ENCODE measurements at regions not wholly inside any gene's neighbourhood (a gene's known extent, or its start where the extent isn't known, plus 50 kb on each side); places are given as distances from the start of the nearest gene placed in this dataset.

DNA sequence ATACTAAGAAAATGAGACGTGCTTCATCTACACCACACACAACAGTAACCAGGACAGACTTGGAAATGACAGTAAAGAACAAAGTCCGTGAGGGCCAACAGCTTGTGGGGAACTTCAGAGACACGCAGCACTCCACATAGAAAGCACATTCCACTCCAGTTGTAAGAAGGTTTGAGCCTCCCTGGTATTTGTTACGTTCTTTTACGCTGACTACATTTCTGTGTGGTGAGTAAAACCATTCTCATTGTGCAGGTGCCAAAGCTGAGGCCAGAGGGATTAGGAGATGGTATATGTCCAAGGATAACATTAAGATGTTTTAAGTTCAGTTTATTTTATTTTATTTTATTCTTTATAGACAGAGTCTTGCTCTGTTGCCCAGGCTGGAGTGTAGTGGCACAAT, 1189.9 kb downstream of the UQCRFS1 start:
- DNase-seq: no peak

DNA sequence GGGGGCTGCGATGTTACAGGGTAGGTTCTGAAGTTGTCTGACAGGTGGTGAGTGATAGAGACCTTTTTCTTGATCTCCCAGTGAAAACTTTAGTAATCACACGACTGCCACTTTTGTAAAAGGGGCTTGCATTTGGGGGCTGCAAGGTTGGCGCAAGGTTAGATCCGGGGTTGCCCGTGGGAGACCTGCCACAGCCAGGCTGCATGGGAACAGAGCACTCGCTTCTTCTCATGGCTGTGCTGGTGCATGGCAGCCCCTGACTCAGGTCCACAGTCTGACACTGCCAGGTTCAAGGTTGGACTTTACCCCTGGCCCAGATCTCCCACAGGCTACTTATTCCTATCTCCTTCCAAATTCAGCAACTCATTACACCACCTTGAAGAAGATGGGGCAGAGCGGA, 1190.4 kb downstream of the UQCRFS1 start:
- DNase-seq: no peak

DNA sequence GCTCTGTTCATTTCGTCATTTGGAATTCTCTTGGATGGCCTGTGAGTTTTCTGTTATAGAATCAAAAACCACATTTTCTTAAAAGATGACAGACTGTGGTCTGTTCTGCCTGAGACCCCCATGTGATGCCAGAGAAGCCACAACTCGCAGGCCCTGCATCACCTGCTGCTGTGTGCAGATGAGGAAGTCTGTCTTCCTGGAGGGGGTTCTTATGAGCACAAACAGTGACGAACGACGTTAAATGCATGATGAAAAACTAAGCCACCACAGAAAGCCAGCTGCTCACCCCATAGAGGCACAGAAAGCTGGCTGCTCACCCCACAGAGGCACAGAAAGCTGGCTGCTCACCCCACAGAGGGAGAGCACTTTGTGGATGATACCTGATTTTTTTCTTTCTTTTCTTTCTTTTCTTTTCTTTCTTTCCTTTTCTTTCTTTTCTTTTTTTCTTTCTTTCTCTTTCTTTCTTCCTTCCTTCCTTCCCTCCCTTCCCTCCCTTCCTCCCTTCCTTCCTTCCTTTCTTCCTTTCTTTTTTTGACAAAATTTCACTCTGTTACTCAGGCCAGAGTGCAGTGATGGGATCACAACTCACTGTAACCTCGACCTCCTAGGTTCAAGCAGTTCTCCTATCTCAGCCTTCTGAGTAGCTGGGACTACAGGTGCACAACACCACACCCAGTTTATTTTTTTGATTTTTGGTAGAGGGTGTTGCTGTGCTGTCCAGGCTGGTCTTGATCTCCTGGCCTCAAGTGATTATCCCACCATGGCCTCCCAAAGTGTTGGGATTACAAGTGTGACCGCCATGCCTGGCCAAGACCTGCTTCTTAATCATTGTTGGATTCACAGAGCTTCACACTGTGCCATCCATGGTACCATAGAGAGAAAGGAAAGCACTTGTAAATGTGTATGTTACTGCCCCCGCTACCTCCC, 1191.4 kb downstream of the UQCRFS1 start:
- no peak for DNase-seq

DNA sequence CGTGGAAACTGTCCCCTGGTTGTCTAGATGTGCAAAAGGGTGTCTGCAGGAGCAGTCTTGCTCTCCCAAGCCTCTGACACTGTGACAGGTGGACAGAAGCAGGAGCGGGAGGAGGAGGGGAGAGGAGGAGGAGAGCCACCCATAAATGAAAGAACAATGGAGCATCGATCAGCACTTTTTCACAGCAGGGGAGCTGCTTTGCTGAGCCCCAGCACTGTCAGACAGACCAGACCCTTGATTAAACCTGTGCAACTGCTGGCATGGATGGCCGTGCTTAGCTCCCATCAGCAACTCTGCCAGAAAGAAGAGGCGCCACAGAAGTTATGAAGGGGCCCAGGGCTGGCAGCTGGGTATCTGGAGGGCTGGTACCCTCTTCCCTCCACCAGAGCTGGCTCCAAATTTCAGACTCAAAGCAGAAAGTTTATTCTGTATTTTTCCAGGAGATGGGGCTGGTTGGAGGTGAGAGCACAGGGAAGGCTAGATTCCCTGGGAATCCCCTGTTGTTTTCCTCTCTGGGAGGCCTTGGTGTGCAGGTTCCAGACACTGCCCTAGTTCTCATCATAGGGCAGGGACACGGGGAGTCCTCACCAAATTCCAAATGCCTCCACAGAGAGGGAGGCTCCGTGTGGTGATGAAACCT, 1192.2 kb downstream of the UQCRFS1 start:
- no peak for DNase-seq

DNA sequence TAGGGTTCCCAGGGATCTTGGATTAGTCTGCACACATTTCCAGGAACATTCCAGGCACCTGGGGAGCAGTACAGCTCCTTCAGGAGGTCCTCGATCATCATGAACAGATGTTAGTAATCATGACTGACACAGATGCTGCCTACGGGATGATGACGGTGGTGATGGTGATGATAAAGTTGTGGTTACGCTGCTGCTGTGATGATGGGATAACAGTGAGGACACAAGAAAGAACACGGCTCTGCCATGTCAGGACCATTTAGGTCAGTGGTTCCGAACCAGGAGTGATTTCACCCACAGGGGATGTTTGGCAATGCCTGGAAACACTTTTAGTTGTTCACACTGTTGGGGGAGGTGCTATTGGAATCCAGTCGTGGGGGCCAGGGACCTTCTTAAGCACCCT, 1193.0 kb downstream of the UQCRFS1 start:
- DNase-seq: no peak

DNA sequence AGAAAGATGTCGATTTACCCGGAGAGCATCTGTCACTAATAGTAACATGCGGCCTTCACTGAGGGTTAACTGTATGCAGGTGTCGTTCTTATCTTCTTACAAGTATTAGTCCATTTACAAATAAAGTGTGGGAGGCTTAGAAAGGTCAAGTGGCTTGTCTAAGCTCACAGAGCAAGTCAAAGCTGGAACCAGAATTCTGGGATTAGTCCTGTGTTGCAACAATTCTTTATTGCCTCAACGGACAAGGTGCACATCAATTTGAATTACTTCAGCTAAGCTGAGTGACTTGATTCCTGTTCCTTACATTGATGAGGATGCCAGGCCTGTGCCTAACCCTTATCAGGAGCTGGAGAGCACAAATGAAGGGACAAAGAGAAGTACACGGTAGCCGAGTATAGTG, 1193.6 kb downstream of the UQCRFS1 start:
- DNase-seq: no peak

DNA sequence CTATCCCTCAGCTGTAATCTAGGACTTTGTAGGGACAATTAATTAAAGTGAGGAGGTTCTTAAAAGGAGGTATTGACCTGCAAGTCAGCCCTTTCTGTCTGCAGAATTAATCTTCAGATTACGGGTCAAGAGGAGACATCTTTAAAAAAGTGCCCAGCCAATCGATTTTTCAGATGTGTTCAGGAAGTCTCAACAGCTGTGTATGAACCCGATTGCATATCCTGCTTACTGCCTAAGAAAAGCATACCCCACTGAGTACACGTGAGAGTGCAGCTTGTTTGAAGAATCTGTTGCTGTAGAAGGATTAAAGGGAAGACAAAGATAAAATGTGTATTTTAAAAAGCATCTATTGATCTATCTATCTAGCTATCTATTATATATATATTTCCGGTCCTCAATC, 1194.5 kb downstream of the UQCRFS1 start:
- no peak for DNase-seq

DNA sequence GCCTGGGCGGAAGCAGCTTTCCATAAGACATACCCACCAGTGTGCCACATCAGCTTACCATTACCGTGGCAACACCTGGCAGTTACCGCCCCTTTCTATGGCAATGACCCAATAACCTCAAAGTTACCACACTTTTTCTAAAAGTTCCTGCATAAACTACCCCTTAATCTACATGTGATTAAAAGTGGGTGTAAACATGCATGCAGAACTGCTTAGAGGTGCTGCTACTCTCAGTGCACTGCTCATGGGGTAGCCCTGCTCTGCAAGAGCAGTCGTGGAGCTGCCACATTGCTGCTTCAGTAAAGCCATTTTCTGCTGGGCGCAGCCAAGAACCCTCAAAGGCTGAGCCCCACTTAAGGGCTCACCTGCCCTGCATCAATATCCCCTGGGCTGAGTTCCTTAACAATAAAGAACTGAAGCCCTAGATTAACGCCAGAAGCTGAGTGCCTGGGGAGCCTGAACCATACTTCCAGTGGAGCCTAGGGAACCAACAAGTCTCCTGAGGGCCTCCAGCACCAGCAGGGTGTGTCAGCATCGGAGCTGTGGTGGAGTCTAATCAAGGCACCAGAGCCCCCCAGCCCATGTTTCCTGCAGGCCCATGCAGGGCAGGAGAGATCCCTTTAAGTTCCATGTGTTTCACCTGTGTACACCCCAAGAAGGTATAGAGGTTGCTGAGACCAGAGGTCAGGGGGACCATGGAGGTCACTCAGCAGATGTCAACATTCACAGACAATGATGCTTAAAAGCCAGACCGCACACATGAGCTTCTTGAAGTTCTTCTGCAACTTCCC, 1198.1 kb downstream of the UQCRFS1 start:
- no peak for DNase-seq

DNA sequence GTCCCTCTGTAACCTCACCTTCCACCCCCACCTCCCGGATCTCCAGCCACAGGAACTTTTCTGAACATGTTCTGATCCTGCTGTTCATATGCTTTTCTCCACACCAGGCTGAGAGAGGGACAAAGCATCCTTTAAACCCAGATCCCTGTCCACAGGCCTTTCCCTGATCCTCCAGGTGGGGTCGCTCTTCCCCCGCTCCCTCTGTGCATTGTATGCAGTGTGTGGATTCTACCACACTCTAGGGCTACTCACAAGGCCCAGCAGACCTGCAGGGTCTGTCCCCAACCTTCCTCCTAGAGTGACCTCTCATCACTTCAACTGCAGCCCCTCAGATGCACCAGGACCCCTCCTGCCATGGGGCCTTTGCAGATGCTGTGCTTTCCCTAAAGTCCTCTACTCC, 1200.6 kb downstream of the UQCRFS1 start:
- no peak for DNase-seq

DNA sequence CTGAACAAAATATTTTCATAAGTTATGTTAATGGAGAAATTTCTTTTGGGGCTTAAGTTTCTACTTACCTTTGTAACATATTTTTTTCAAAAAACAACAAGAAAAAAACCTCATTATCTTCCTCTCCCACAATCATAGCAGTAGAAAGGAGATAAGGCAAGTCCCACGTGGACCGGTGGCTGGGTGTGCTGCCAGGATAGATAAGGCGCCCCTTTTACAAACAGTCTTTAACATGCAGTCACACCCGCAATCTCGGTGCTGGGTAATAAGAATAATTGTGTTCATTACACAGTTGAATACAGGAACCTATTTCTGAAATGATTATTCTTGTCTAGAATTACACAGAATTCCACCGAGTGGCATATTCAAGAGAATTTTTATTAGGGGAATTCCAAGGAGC, 1202.3 kb downstream of the UQCRFS1 start:
- DNase-seq: no peak

DNA sequence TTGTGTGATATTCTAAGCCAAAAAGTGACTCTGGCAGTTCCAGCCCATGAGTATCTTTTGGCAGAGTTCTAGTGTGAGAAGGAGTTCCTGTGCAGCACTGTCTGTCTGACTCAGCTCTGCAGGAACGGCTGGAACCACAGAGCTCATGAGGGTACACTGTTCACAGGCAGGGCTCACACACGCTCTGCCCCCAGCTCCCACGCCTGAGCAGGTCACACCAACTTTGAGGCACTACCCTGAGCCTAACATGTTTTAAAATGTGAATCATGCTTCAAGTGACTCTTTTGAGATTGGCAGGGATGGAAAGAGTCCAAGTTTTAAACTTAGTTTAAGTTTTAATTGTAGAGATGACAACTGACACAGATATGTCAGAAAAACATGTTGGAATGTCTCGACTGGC, 1203.3 kb downstream of the UQCRFS1 start:
- DNase-seq: no peak

DNA sequence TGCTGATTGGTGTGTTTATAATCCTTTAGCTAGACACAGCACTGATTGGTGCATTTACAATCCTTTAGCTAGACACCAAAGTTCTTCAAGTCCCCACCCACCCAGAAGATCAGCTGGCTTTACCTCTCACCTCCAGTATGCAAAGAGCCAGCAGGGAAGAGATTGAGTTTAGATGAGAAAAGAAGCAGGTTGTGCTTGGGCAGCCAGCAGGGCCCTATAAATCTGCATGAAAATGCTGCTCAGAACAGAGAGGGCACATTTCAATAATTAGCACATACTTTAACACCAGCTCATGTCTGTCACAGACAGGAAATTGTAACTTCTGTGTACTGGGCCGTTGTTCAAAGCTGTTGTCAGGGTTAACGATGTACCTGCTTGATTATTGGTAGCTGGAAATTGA, 1204.3 kb downstream of the UQCRFS1 start:
- no peak for DNase-seq

DNA sequence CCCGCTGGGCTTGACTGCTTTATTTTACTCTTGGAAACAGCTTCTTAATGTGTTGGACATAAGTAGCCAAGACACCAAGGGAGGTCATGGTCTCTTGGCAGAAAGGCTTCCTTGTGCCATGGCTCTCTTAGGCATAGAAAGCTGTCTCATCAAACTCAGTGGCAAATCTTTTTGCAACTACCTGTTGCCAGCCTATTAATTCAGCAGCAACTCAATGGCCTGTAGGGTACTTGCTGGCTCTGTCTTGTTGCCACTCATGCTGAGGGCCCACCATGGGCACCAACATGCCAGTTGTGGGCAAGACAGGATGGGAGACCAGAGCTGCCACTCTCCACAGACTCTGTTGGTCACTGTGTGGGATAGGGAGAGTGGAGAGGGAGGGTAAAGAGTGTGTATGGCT, 1209.4 kb downstream of the UQCRFS1 start:
- DNase-seq: no peak

DNA sequence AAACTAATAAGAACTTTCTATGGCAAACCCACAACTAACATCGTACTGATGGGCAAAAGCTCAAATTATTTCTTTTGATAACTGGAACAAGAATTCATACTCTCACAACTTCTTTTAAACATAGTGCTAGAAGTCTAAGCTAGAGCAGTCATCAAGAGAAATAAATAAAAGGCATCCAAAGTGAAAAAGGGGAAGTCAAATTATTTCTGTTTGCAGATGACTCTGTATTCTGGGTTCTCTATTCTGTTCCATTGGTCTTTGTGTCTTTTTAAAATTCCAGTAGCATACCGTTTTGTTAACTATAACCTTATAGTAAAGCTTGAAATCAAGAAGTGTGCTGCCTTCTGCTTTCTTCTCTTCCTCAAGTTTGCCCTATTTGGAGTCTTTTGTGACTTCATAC, 1215.9 kb downstream of the UQCRFS1 start:
- DNase-seq: no peak

DNA sequence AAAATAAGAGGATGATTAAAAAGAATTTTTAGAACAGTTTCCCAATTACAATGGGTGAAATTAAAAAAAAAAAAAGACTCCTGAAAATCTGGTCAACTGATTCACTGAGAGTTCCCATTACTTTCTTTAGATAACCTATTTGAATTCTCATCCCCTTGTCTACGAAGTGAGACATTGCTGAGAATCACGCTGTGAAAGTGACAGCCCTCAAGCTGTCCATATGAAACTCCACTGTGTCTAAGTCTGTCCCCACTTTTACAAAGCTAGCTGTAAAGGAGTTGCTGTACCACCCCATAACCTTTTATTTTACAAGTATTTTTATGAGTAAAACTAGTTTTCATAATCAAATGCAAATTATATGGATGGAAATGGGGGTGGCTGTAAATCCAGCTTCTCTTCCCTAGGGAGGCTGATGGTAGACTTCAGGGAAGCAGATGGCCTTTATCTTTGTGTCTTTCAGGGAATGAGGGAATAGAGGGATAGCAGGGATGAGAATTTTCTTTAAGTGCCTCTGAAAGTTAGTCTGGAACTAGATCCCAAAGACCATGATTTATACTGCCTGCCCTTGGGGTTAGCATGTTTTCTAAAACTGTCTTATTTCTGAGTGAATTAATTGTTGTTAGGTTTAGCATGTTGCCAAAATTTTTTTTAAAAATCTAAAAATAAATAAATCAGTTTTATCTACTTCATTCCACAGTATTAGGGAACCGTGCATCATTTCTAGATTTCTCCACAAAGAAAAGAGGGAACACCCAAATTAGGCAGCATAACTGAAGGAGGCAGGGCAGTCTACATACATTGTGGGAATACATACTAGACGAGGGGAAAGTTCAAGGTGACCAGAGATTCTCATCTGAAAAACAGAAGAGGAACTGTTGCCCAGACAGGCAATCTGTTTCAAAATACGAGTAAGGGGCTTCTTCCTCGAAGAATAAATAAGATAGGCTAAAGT, 1219.1 kb downstream of the UQCRFS1 start:
- DNase-seq: no peak

DNA sequence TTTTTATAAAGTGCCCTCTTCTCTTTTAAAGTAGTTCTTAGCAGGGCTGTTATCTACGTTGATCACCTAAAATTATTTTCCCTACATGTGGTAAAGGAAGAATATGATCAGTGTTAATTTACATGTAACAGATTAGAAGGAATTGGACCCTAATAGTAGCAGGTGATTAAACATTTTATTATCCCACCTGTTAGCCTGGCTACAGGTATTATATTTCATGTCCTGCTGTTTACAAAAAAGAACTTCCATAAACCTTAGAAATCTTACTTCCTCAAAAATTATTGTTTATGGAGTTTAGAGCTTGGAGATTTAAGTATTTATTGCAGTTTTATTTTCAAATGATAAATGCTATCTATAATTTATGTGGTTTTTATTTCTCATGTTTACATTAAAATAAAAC, 1226.7 kb downstream of the UQCRFS1 start:
- DNase-seq: no peak

DNA sequence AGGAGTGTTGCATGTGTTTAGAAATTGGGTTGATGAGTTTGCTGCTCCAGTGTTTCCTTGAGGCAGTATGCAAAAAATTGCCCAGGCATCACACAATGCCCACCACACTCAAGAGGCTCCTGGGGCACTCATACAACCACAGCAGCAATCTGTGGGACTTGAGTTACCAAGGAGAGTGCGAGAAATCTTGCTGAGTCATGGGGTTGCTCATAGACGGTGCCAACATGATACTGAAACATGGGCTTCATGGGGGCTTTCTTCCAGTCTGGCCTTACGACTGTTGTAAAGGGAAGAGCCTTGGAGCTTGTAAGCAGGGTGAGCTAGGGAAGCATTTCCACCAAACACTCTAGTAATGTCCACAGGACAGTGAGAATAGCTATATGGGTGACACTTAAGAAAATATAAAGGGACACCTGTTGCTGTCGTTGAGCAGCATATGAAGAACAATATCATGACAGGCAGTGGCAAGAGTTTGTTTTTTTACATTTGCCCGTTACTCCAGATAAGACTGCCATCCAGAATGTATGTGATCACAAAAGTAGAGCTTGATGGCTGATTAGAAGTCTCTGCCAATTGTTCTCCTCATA, 1237.4 kb downstream of the UQCRFS1 start:
- DNase-seq: no peak

DNA sequence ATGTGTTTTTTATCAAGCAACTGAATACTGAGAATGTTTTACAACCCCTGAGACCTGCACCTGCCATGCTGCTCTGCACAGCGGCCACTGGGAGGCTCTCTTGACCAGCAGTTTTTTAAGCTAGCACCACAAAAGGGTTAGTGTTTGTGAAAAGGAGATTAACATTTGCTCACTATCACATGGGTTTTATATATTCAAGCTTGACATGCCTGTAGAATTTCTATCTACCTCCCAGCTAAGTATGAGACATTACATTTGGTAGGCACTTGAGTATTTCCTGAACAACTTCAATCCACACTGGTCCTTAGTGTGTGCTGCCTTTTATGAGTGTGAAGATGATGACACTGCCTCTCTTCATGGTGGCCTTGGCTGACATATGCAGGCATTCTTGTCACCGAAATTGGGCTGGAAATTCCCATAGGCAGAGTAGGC, 1238.9 kb downstream of the UQCRFS1 start:
- no peak for DNase-seq

DNA sequence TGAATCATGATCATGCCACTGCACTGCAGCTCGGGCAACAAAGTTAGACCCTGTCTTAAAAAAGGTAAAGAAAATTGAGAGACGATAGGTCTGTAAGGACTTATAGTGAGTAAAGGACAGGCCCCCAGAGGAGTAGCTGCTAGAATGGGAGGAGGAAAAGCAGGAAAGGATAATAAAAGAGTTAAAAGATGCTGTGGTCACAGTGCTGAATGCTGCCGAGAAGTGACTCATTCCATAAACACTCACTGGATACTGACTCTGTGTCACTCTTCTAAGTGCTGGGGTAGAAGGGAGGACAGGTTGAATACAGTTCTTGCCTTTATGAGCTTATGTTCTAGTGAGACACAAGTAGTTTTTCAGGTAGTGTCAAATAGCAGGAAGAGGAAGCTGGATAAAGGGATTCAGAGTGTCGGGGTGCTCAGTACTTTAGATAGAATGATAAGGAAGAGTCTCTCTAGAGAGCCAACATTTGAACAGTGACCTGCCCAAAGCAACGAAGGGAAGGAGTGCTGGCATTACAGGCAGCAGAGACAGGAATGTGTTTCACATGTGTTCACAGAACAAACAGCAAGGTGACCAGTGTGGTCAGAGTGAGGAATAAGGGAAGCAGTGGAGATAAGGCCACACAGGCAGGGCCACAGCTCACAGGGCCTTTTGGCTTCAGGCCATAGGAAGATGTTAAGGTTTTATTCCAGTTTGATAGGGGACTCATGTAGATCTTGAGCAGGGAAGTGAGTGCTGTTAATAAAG, 1240.5 kb downstream of the UQCRFS1 start:
- no peak for DNase-seq

DNA sequence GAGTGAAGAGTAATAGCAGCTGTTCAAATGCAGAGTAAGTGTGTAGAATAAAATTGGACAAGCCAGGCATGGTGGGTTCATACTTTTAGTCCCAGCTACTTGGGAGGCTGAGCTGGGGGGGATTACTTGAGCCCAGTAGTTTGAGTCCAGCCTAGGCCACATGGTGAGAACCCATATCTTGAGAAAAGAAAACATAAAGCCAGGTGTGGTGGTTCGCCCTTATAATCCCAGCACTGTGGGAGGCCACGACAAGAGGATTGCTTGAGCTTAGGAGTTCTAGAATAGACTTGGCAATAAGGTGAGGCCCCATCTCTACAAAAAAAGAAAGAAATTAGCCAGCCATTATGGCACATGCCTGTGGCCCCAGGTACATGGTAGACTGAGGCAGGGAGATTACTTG, 1241.1 kb downstream of the UQCRFS1 start:
- DNase-seq: no peak

DNA sequence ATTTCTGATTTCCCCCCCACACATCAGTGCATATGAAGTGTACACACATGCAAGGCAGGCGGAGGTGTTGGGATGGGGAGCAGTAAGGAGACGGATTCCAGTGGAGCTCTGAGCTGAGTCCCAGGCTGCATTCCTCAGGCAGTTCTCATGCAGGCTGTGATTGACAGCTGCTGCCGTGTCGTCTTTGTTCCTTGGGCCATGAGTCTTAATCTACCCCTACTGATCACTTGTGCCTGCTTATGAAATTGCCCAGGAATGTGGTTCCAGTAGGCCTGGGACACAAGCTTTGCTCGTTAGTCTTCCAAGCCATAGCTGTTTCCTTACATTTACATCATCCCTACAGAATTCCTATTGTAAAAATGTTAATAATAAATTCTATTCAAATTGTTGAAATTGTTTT, 1241.9 kb downstream of the UQCRFS1 start:
- no peak for DNase-seq

All from DMS 273 treated with DMSO at 0.1 percent for 48 hours (cell line).